ENCODE measurements at regions not wholly inside any gene's neighbourhood (a gene's known extent, or its start where the extent isn't known, plus 50 kb on each side); places are given as distances from the start of the nearest gene placed in this dataset.

DNA sequence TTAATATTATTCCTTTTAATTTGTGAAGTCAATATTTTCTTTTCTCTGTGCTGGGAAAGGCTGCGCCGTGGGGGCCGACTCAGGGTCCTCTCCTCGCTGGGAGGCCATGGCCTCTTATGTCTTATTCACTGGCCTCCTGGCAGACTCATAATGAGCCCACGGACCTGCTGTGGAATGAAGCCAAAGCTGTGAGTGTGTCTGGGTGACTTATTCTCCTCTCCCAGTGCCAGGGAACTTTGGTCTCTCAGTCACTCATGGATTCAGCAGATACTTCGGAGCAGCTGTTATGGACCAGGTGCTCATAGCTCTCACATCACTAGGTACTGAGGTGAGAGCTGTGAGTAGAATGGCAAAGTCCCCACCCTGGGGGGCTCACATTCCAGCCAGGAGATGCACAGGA lies 297.6 kb downstream of the CDH26 start:
- intact Hi-C loops (cut with micrococcal nuclease; ENCODE audit: unreplicated experiment), result no loop called here
- no peak for TF ChIP-seq POLR2AphosphoS5 (IDR thresholded peaks at IDR 0.05; ENCODE audit: low read depth, low read length)
- TF ChIP-seq, protein P1, sequence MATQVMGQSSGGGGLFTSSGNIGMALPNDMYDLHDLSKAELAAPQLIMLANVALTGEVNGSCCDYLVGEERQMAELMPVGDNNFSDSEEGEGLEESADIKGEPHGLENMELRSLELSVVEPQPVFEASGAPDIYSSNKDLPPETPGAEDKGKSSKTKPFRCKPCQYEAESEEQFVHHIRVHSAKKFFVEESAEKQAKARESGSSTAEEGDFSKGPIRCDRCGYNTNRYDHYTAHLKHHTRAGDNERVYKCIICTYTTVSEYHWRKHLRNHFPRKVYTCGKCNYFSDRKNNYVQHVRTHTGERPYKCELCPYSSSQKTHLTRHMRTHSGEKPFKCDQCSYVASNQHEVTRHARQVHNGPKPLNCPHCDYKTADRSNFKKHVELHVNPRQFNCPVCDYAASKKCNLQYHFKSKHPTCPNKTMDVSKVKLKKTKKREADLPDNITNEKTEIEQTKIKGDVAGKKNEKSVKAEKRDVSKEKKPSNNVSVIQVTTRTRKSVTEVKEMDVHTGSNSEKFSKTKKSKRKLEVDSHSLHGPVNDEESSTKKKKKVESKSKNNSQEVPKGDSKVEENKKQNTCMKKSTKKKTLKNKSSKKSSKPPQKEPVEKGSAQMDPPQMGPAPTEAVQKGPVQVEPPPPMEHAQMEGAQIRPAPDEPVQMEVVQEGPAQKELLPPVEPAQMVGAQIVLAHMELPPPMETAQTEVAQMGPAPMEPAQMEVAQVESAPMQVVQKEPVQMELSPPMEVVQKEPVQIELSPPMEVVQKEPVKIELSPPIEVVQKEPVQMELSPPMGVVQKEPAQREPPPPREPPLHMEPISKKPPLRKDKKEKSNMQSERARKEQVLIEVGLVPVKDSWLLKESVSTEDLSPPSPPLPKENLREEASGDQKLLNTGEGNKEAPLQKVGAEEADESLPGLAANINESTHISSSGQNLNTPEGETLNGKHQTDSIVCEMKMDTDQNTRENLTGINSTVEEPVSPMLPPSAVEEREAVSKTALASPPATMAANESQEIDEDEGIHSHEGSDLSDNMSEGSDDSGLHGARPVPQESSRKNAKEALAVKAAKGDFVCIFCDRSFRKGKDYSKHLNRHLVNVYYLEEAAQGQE (IDR thresholded peaks at IDR 0.05; ENCODE audit: insufficient read depth in 1 of 2, low read depth in 2 of 2, low read length in 1 of 2), result no peak
- TF ChIP-seq, protein P2, sequence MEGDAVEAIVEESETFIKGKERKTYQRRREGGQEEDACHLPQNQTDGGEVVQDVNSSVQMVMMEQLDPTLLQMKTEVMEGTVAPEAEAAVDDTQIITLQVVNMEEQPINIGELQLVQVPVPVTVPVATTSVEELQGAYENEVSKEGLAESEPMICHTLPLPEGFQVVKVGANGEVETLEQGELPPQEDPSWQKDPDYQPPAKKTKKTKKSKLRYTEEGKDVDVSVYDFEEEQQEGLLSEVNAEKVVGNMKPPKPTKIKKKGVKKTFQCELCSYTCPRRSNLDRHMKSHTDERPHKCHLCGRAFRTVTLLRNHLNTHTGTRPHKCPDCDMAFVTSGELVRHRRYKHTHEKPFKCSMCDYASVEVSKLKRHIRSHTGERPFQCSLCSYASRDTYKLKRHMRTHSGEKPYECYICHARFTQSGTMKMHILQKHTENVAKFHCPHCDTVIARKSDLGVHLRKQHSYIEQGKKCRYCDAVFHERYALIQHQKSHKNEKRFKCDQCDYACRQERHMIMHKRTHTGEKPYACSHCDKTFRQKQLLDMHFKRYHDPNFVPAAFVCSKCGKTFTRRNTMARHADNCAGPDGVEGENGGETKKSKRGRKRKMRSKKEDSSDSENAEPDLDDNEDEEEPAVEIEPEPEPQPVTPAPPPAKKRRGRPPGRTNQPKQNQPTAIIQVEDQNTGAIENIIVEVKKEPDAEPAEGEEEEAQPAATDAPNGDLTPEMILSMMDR (IDR thresholded peaks at IDR 0.05), result no peak
- TF ChIP-seq TCF7L2 (IDR thresholded peaks at IDR 0.05; ENCODE audit: low read depth, low read length), result no peak
- TF ChIP-seq SIN3A (IDR thresholded peaks at IDR 0.05; ENCODE audit: borderline replicate concordance, insufficient read depth, low read depth, low read length), result no peak
- Histone ChIP-seq H3K4me1 (ENCODE audit: control insufficient read depth, insufficient read depth, low read length) (no peaks in the 10 kb centered on the region), H3K27me3 (ENCODE audit: control insufficient read depth, insufficient read depth, low read length) (no peaks in the 10 kb centered on the region; the same call in 1 of the 2 replicates), H3K9me3 (ENCODE audit: control insufficient read depth, insufficient read depth, low read depth, low read length) (no peaks in the 10 kb centered on the region), H3K4me3 (ENCODE audit: low read depth in 2 of 2, low read length in 2 of 2) (no peak overlapping the region), H3K36me3 (ENCODE audit: control insufficient read depth, insufficient read depth, low read length) (no peaks in the 10 kb centered on the region), H3K27ac (ENCODE audit: low read length) (no peak overlapping the region)
- ATAC-seq, result no peak
- ChIA-PET POLR2A (no interaction called here), CTCF (no interaction called here)
- in situ Hi-C loops (cut with HindIII; ENCODE audit: low pct_unique_long_range_greater_than_20kb, low sequenced_read_pairs), result no loop called here
- BruUV-seq (replicated peaks), result no TSS peak
- DNase-seq (ENCODE audit: low read depth, low spot score), result no peak

DNA sequence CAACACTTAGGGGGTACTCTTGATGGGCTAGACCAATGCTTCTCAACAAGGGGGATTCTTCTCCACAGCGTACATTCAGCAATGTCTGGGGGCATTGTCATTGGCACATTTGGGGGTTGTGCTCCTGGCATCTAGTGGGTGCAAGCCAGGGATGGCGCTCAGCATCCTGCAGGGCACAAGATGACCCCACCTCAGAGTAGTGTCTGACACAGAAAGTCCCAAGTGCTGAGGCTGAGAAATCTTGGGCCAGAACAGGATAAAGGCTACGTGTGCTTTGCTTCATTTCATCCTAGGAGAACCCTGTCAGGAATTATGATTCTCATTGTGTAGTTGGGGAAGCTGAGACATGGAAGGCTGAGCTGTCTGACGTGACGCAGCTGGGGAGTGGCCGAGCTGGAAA lies 298.6 kb downstream of the CDH26 start:
- Histone ChIP-seq H3K4me3 (ENCODE audit: low read depth in 2 of 2, low read length in 2 of 2) (no peak overlapping the region), H3K9me3 (ENCODE audit: control insufficient read depth, insufficient read depth, low read depth, low read length) (no peaks in the 10 kb centered on the region), H3K27ac (ENCODE audit: low read length) (no peak overlapping the region), H3K36me3 (ENCODE audit: control insufficient read depth, insufficient read depth, low read length) (no peaks in the 10 kb centered on the region), H3K27me3 (ENCODE audit: control insufficient read depth, insufficient read depth, low read length) (no peaks in the 10 kb centered on the region; the same call in 1 of the 2 replicates), H3K4me1 (ENCODE audit: control insufficient read depth, insufficient read depth, low read length) (no peaks in the 10 kb centered on the region)
- TF ChIP-seq POLR2AphosphoS5 (IDR thresholded peaks at IDR 0.05; ENCODE audit: low read depth, low read length) (no peak), SIN3A (IDR thresholded peaks at IDR 0.05; ENCODE audit: borderline replicate concordance, insufficient read depth, low read depth, low read length) (no peak), TCF7L2 (IDR thresholded peaks at IDR 0.05; ENCODE audit: low read depth, low read length) (no peak)
- TF ChIP-seq, protein P2 (IDR thresholded peaks at IDR 0.05), result no peak
- TF ChIP-seq, protein P1 (IDR thresholded peaks at IDR 0.05; ENCODE audit: insufficient read depth in 1 of 2, low read depth in 2 of 2, low read length in 1 of 2), result no peak
- intact Hi-C loops (cut with micrococcal nuclease; ENCODE audit: unreplicated experiment) (no loop called here), in situ Hi-C loops (cut with HindIII; ENCODE audit: low pct_unique_long_range_greater_than_20kb, low sequenced_read_pairs) (no loop called here)
- CTCF ChIA-PET, result no interaction called here
- POLR2A ChIA-PET, result no interaction called here
- no TSS peak for BruUV-seq (replicated peaks)
- DNase-seq (ENCODE audit: low read depth, low spot score) (no peak), ATAC-seq (no peak)

Data from Panc1 (cell line).